ENCODE measurements at regions not wholly inside any gene's neighbourhood (a gene's known extent, or its start where the extent isn't known, plus 50 kb on each side); places are given as distances from the start of the nearest gene placed in this dataset.

GRCh38 chr1:172906778-172907592 lies 143.8 kb downstream of the TNFSF18 start:
- Histone ChIP-seq H3K9me3 (ENCODE audit: control insufficient read depth in 2 of 3, insufficient read depth in 1 of 3, low read length in 3 of 3) (no peaks in the 10 kb centered on the region), H3K27me3 (ENCODE audit: control insufficient read depth, insufficient read depth, low read length) (no peaks in the 10 kb centered on the region), H3K4me1 (ENCODE audit: control insufficient read depth in 2 of 3, insufficient read depth in 2 of 3, low read depth in 1 of 3, low read length in 3 of 3) (no peaks in the 10 kb centered on the region), H3K4me3 (ENCODE audit: low read length in 3 of 3) (no peak overlapping the region), H3K36me3 (ENCODE audit: control insufficient read depth in 2 of 3, insufficient read depth in 3 of 3, low read length in 3 of 3) (no peaks in the 10 kb centered on the region), H3K9ac (ENCODE audit: low read length in 3 of 3) (no peak overlapping the region), H3K27ac (ENCODE audit: low read depth in 2 of 2, low read length in 2 of 2) (no peak overlapping the region)
- no peak for TF ChIP-seq CTCF (IDR thresholded peaks at IDR 0.05; ENCODE audit: borderline replicate concordance, extremely low read depth, insufficient read depth)
- DNase-seq, result no peak
- intact Hi-C loops (cut with DNase I), result no loop called here
- FAIRE-seq, result no peak

GRCh38 chr1:172907834-172908326 lies 142.9 kb downstream of the TNFSF18 start:
- no peak overlapping the region for H3K9ac ChIP-seq (ENCODE audit: low read length in 3 of 3)
- intact Hi-C loops (cut with DNase I), result no loop called here
- no peak overlapping the region for H3K4me3 ChIP-seq (ENCODE audit: low read length in 3 of 3)
- DNase-seq (no peak), FAIRE-seq (no peak)
- H3K4me1 ChIP-seq (ENCODE audit: control insufficient read depth in 2 of 3, insufficient read depth in 2 of 3, low read depth in 1 of 3, low read length in 3 of 3), result no peaks in the 10 kb centered on the region
- peaks cover 0 to 5% (median 1%) of the 10 kb centered on the region in 3 donors for H3K9me3 ChIP-seq (ENCODE audit: control insufficient read depth in 2 of 3, insufficient read depth in 1 of 3, low read length in 3 of 3)
- no peaks in the 10 kb centered on the region for H3K27me3 ChIP-seq (ENCODE audit: control insufficient read depth, insufficient read depth, low read length)
- no peaks in the 10 kb centered on the region for H3K36me3 ChIP-seq (ENCODE audit: control insufficient read depth in 2 of 3, insufficient read depth in 3 of 3, low read length in 3 of 3)
- no peak overlapping the region for H3K27ac ChIP-seq (ENCODE audit: low read depth in 2 of 2, low read length in 2 of 2)
- no peak for TF ChIP-seq CTCF (IDR thresholded peaks at IDR 0.05; ENCODE audit: borderline replicate concordance, extremely low read depth, insufficient read depth)

- intact Hi-C loops (cut with DNase I), result no loop called here
- no peak overlapping the region for H3K9ac ChIP-seq (ENCODE audit: low read length in 3 of 3)
- TF ChIP-seq CTCF (IDR thresholded peaks at IDR 0.05; ENCODE audit: borderline replicate concordance, extremely low read depth, insufficient read depth), result no peak
- H3K4me3 ChIP-seq (ENCODE audit: low read length in 3 of 3), result no peak overlapping the region
- H3K4me1 ChIP-seq (ENCODE audit: control insufficient read depth in 2 of 3, insufficient read depth in 2 of 3, low read depth in 1 of 3, low read length in 3 of 3), result no peaks in the 10 kb centered on the region
- no peaks in the 10 kb centered on the region for H3K36me3 ChIP-seq (ENCODE audit: control insufficient read depth in 2 of 3, insufficient read depth in 3 of 3, low read length in 3 of 3)
- DNase-seq (no peak), FAIRE-seq (no peak)
- no peaks in the 10 kb centered on the region for H3K27me3 ChIP-seq (ENCODE audit: control insufficient read depth, insufficient read depth, low read length)
- H3K27ac ChIP-seq (ENCODE audit: low read depth in 2 of 2, low read length in 2 of 2), result no peak overlapping the region
- H3K9me3 ChIP-seq (ENCODE audit: control insufficient read depth in 2 of 3, insufficient read depth in 1 of 3, low read length in 3 of 3), result peaks cover 0 to 12% (median 5%) of the 10 kb centered on the region in 3 donors
Observed at GRCh38 chr1:172909606-172910326, 141.0 kb downstream of the TNFSF18 start.
